ENCODE measurements at regions not wholly inside any gene's neighbourhood (a gene's known extent, or its start where the extent isn't known, plus 50 kb on each side); places are given as distances from the start of the nearest gene placed in this dataset.

- Histone ChIP-seq H3K79me2 (replicated peaks; ENCODE audit: insufficient read depth, low read length) (no peaks in the 10 kb centered on the region), H3F3A (ENCODE audit: insufficient read depth, low read length, poor library complexity, severe bottlenecking) (no peaks in the 10 kb centered on the region), H3K9me3 (ENCODE audit: low read length) (no peaks in the 10 kb centered on the region), H3K9me2 (ENCODE audit: insufficient read depth, low read length) (no peaks in the 10 kb centered on the region), H3K27ac (ENCODE audit: low read length) (no peak overlapping the region), H2AFZ (ENCODE audit: low read depth, low read length) (no peak overlapping the region), H3K9ac (ENCODE audit: low read length) (no peak overlapping the region), H3K36me3 (ENCODE audit: insufficient read depth, low read length) (no peaks in the 10 kb centered on the region), H3K4me2 (ENCODE audit: low read length) (no peak overlapping the region), H4K20me1 (ENCODE audit: insufficient read depth) (no peaks in the 10 kb centered on the region), H3K4me3 (ENCODE audit: low read length) (no peak overlapping the region), H3K27me3 (ENCODE audit: insufficient read depth, low read depth, low read length) (no peaks in the 10 kb centered on the region)
- TF ChIP-seq EP300 (conservative IDR thresholded peaks at IDR 0.05; ENCODE audit: poor library complexity, severe bottlenecking): no peak
- TF ChIP-seq EZH2 (IDR thresholded peaks at IDR 0.05; ENCODE audit: borderline replicate concordance, insufficient read depth, low read length, poor library complexity, severe bottlenecking): no peak
These were observed 136.4 kb upstream of the CMC1 start for GRCh38 chr3:28104896-28105534.

- no peaks in the 10 kb centered on the region for H3K9me2 ChIP-seq (ENCODE audit: insufficient read depth, low read length)
- no peaks in the 10 kb centered on the region for H3K9me3 ChIP-seq (ENCODE audit: low read length)
- no peak overlapping the region for H3K9ac ChIP-seq (ENCODE audit: low read length)
- H3K27ac ChIP-seq (ENCODE audit: low read length): no peak overlapping the region
- H3K79me2 ChIP-seq (replicated peaks; ENCODE audit: insufficient read depth, low read length): no peaks in the 10 kb centered on the region
- no peak overlapping the region for H3K4me3 ChIP-seq (ENCODE audit: low read length)
- no peak overlapping the region for H2AFZ ChIP-seq (ENCODE audit: low read depth, low read length)
- H3K4me2 ChIP-seq (ENCODE audit: low read length): no peak overlapping the region
- TF ChIP-seq, protein P1, sequence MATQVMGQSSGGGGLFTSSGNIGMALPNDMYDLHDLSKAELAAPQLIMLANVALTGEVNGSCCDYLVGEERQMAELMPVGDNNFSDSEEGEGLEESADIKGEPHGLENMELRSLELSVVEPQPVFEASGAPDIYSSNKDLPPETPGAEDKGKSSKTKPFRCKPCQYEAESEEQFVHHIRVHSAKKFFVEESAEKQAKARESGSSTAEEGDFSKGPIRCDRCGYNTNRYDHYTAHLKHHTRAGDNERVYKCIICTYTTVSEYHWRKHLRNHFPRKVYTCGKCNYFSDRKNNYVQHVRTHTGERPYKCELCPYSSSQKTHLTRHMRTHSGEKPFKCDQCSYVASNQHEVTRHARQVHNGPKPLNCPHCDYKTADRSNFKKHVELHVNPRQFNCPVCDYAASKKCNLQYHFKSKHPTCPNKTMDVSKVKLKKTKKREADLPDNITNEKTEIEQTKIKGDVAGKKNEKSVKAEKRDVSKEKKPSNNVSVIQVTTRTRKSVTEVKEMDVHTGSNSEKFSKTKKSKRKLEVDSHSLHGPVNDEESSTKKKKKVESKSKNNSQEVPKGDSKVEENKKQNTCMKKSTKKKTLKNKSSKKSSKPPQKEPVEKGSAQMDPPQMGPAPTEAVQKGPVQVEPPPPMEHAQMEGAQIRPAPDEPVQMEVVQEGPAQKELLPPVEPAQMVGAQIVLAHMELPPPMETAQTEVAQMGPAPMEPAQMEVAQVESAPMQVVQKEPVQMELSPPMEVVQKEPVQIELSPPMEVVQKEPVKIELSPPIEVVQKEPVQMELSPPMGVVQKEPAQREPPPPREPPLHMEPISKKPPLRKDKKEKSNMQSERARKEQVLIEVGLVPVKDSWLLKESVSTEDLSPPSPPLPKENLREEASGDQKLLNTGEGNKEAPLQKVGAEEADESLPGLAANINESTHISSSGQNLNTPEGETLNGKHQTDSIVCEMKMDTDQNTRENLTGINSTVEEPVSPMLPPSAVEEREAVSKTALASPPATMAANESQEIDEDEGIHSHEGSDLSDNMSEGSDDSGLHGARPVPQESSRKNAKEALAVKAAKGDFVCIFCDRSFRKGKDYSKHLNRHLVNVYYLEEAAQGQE (IDR thresholded peaks at IDR 0.05; ENCODE audit: borderline replicate concordance): no peak
- TF ChIP-seq RAD21 (conservative IDR thresholded peaks at IDR 0.05) (no peak), EZH2 (IDR thresholded peaks at IDR 0.05; ENCODE audit: borderline replicate concordance, insufficient read depth, low read length, poor library complexity, severe bottlenecking) (no peak), EP300 (conservative IDR thresholded peaks at IDR 0.05; ENCODE audit: poor library complexity, severe bottlenecking) (no peak), TAF1 (IDR thresholded peaks at IDR 0.05; ENCODE audit: low read depth) (no peak), POLR2AphosphoS5 (IDR thresholded peaks at IDR 0.05) (no peak), SMC3 (conservative IDR thresholded peaks at IDR 0.05; ENCODE audit: poor library complexity) (no peak), CTCF (IDR thresholded peaks at IDR 0.05; ENCODE audit: poor library complexity, severe bottlenecking) (no peak), MXI1 (conservative IDR thresholded peaks at IDR 0.05; ENCODE audit: poor library complexity, severe bottlenecking) (no peak)
- H3F3A ChIP-seq (ENCODE audit: insufficient read depth, low read length, poor library complexity, severe bottlenecking): no peaks in the 10 kb centered on the region
- no peaks in the 10 kb centered on the region for H3K36me3 ChIP-seq (ENCODE audit: insufficient read depth, low read length)
- H4K20me1 ChIP-seq (ENCODE audit: insufficient read depth): no peaks in the 10 kb centered on the region
- H3K27me3 ChIP-seq (ENCODE audit: insufficient read depth, low read depth, low read length): no peaks in the 10 kb centered on the region
These were observed 131.6 kb upstream of the CMC1 start for GRCh38 chr3:28109829-28110228.
